ENCODE measurements at regions not wholly inside any gene's neighbourhood (a gene's known extent, or its start where the extent isn't known, plus 50 kb on each side); places are given as distances from the start of the nearest gene placed in this dataset.

DNA sequence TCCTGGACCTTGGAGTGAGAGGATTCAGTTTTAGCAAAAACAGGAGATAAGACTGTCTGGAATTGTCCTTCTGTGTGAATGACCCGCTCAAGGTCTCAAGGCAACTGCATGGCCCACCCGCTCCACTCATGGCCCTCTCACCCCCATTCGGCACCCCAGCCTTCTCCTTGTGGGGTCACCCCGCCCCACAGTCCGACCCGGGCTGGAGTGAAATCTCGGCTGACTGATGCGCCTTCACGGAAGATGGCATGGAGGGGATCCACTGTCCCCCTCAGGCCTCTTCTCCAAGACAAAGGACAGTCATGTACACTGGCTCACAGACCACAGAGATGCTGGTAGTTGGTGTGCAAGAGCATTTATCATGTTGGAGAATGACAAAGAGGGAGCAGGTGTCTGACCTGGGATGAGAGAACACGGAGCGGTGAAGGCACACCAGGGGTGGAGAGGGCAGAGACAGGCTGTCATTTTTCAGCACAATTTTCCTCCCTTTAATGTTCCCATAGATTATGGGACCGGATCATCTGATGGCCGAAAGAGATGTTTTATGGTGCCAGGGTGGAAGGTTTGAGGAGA lies 391.9 kb upstream of the TNRC6C start:
- TF ChIP-seq, protein P1, sequence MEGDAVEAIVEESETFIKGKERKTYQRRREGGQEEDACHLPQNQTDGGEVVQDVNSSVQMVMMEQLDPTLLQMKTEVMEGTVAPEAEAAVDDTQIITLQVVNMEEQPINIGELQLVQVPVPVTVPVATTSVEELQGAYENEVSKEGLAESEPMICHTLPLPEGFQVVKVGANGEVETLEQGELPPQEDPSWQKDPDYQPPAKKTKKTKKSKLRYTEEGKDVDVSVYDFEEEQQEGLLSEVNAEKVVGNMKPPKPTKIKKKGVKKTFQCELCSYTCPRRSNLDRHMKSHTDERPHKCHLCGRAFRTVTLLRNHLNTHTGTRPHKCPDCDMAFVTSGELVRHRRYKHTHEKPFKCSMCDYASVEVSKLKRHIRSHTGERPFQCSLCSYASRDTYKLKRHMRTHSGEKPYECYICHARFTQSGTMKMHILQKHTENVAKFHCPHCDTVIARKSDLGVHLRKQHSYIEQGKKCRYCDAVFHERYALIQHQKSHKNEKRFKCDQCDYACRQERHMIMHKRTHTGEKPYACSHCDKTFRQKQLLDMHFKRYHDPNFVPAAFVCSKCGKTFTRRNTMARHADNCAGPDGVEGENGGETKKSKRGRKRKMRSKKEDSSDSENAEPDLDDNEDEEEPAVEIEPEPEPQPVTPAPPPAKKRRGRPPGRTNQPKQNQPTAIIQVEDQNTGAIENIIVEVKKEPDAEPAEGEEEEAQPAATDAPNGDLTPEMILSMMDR (IDR thresholded peaks at IDR 0.05): no peak
- no peak for TF ChIP-seq POLR2AphosphoS5 (IDR thresholded peaks at IDR 0.05)
- TF ChIP-seq POLR2A (IDR thresholded peaks at IDR 0.05): no peak

All from breast epithelium (tissue), 3 donors.